ENCODE measurements at regions not wholly inside any gene's neighbourhood (a gene's known extent, or its start where the extent isn't known, plus 50 kb on each side); places are given as distances from the start of the nearest gene placed in this dataset.

- TF ChIP-seq CTCF (IDR thresholded peaks at IDR 0.05; ENCODE audit: unreplicated experiment), result no peak
- DNase-seq (ENCODE audit: low spot score, unreplicated experiment), result no peak
Observed at GRCh38 chr7:86025807-86026206, 617.9 kb upstream of the GRM3 start.

DNA sequence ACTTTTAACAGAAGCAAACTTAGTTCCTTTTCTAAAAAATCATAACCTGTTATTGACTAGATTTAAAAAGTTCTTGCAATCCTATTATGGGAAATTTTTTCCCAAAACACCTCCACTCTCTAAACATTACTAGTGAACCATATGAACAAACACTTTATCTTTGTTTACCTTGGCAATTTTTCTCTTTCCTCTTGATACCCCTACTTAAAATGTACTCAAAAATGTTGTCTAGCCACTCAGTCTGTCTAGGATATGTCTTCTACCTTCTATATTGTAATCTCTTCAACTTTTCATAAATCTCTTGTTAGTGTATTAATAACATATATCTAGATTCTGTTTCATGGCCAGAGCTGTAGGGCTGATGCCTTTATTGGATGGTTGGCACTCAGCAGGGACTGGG lies 630.0 kb upstream of the GRM3 start:
- H3K4me3 Mint-ChIP-seq (ENCODE audit: low read depth), result no peak overlapping the region
- no peak overlapping the region for H3K27ac Mint-ChIP-seq
- no peaks in the 10 kb centered on the region for H3K9me3 Mint-ChIP-seq (ENCODE audit: low read depth)
- H3K4me1 Mint-ChIP-seq (ENCODE audit: low read depth), result peaks cover 8% of the 10 kb centered on the region
- H3K27me3 Mint-ChIP-seq, result no peaks in the 10 kb centered on the region
- DNase-seq (ENCODE audit: low spot score, unreplicated experiment), result no peak
- no peak for TF ChIP-seq CTCF (IDR thresholded peaks at IDR 0.05; ENCODE audit: unreplicated experiment)
- no peaks in the 10 kb centered on the region for H3K36me3 Mint-ChIP-seq (ENCODE audit: insufficient read depth)

More at GRCh38 chr7:86025807-86026206, 617.9 kb upstream of the GRM3 start:
- no peak overlapping the region for H3K4me3 Mint-ChIP-seq (ENCODE audit: low read depth)
- H3K4me1 Mint-ChIP-seq (ENCODE audit: low read depth), result no peaks in the 10 kb centered on the region
- no peak overlapping the region for H3K27ac Mint-ChIP-seq
- H3K27me3 Mint-ChIP-seq, result no peaks in the 10 kb centered on the region
- H3K9me3 Mint-ChIP-seq (ENCODE audit: low read depth), result no peaks in the 10 kb centered on the region
- no peaks in the 10 kb centered on the region for H3K36me3 Mint-ChIP-seq (ENCODE audit: insufficient read depth)

DNA sequence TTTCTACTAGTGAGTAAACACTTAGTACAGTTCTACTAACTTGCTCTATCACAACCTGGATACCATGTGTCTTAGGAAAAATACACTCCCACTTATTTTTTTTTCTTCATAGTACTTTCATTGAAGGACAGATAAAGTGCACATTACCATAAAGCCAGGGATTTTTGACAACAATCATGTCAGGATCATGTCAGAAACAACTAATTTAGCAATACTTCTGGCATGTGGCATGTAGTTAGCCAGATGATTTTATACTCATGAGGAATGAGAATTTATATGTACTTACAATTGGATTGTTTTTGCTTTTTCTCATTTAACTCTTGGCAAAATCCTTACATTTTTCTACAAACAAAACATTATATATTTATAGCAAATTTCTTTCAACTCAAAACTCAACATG lies 630.7 kb upstream of the GRM3 start:
- no peaks in the 10 kb centered on the region for H3K36me3 Mint-ChIP-seq (ENCODE audit: insufficient read depth)
- no peak for DNase-seq (ENCODE audit: low spot score, unreplicated experiment)
- H3K27ac Mint-ChIP-seq, result no peak overlapping the region
- H3K9me3 Mint-ChIP-seq (ENCODE audit: low read depth), result no peaks in the 10 kb centered on the region
- no peaks in the 10 kb centered on the region for H3K27me3 Mint-ChIP-seq
- peaks cover 8% of the 10 kb centered on the region for H3K4me1 Mint-ChIP-seq (ENCODE audit: low read depth)
- no peak overlapping the region for H3K4me3 Mint-ChIP-seq (ENCODE audit: low read depth)
- TF ChIP-seq CTCF (IDR thresholded peaks at IDR 0.05; ENCODE audit: unreplicated experiment), result no peak

GRCh38 chr7:86008898-86009297 lies 634.8 kb upstream of the GRM3 start:
- DNase-seq (ENCODE audit: low spot score, unreplicated experiment), result no peak
- Mint-ChIP-seq H3K9me3 (ENCODE audit: low read depth) (no peaks in the 10 kb centered on the region), H3K4me3 (ENCODE audit: low read depth) (no peak overlapping the region), H3K4me1 (ENCODE audit: low read depth) (peaks cover 8% of the 10 kb centered on the region), H3K36me3 (ENCODE audit: insufficient read depth) (no peaks in the 10 kb centered on the region), H3K27ac (no peak overlapping the region), H3K27me3 (no peaks in the 10 kb centered on the region)
- TF ChIP-seq CTCF (IDR thresholded peaks at IDR 0.05; ENCODE audit: unreplicated experiment), result no peak

- no peak for DNase-seq (ENCODE audit: low spot score, unreplicated experiment)
- Mint-ChIP-seq H3K36me3 (ENCODE audit: insufficient read depth) (no peaks in the 10 kb centered on the region), H3K4me3 (ENCODE audit: low read depth) (no peak overlapping the region), H3K4me1 (ENCODE audit: low read depth) (no peaks in the 10 kb centered on the region), H3K9me3 (ENCODE audit: low read depth) (peaks cover 5% of the 10 kb centered on the region), H3K27ac (no peak overlapping the region), H3K27me3 (no peaks in the 10 kb centered on the region)
- TF ChIP-seq CTCF (IDR thresholded peaks at IDR 0.05; ENCODE audit: unreplicated experiment), result no peak
Observed at GRCh38 chr7:86006909-86007308, 636.8 kb upstream of the GRM3 start.
